Vagina (tissue), 2 donors: ENCODE measurements at regions not wholly inside any gene's neighbourhood (a gene's known extent, or its start where the extent isn't known, plus 50 kb on each side); places are given as distances from the start of the nearest gene placed in this dataset.
"Not testable (repeated sequence)": the region's sequence is repeated elsewhere in the genome, so short reads cannot be mapped to it uniquely, and the experiment has no call there.

Experiments used
- DNase-seq, 2 donors: peaks; one replicate each; pipeline ENCODE4 v3.0.0-alpha.2; 2017; ENCODE audit errors: extremely low spot score in 2 of 2
- H3K27ac ChIP-seq: fragments of 200-600 bp; sonication (generic); one replicate; pipeline ENCODE4 v1.5.1; 2019
- H3K27me3 ChIP-seq: fragments of 200-600 bp; sonication (generic); one replicate; pipeline ENCODE4 v1.5.1; 2019
- H3K36me3 ChIP-seq, 2 donors: fragments of 200-600 bp; sonication (generic); one replicate each; pipeline ENCODE4 v1.5.1; 2017 to 2019
- H3K4me1 ChIP-seq: fragments of 200-600 bp; sonication (generic); one replicate; pipeline ENCODE4 v1.5.1; 2019
- H3K4me3 ChIP-seq, 2 donors: fragments of 200-600 bp; sonication (generic); 1 replicate in 1 of 2; 2 replicates in 1 of 2; pipeline ENCODE4 v1.5.1; 2016 to 2019
- H3K9me3 ChIP-seq: fragments of 200-600 bp; sonication (generic); one replicate; pipeline ENCODE4 v1.5.1; 2019
- CTCF ChIP-seq, 3 experiments: fragments of 450-650 bp in 2 of 3; fragments of 200-600 bp in 1 of 3; sonication (generic) in 1 of 3; IDR thresholded peaks; one replicate each; pipeline ENCODE4 v1.5.1; 2017 to 2019; ENCODE audit warnings: antibody characterized with exemption in 3 of 3, mild to moderate bottlenecking in 2 of 3, moderate library complexity in 2 of 3
- POLR2A ChIP-seq, 2 donors: fragments of 450-650 bp; IDR thresholded peaks; one replicate each; pipeline ENCODE4 v1.6.1; 2017; ENCODE audit warnings: antibody characterized with exemption in 2 of 2, mild to moderate bottlenecking in 2 of 2, moderate library complexity in 2 of 2
- POLR2AphosphoS5 ChIP-seq, 2 donors: sonication (generic); formaldehyde crosslinking; IDR thresholded peaks; one replicate each; pipeline ENCODE4 v1.9.0; 2017; ENCODE audit warnings: antibody characterized with exemption in 2 of 2, mild to moderate bottlenecking in 2 of 2, low read depth in 1 of 2; ENCODE audit not compliant: insufficient read depth in 1 of 2
- intact Hi-C: fragments of 100-400 bp; cut with DNase I; formaldehyde crosslinking; loops from one replicate; pipeline ENCODE4 v1.15.1; 2023

- DNase-seq = no peak
- no peaks in the 10 kb centered on the region for H3K27me3 ChIP-seq
- no peak for TF ChIP-seq POLR2A (IDR thresholded peaks at IDR 0.05)
- no peak for TF ChIP-seq CTCF (IDR thresholded peaks at IDR 0.05)
- no peak for TF ChIP-seq POLR2AphosphoS5 (IDR thresholded peaks at IDR 0.05; ENCODE audit: insufficient read depth in 1 of 2, low read depth in 1 of 2)
- H3K4me3 ChIP-seq = no peak overlapping the region
- no peaks in the 10 kb centered on the region for H3K4me1 ChIP-seq
- H3K27ac ChIP-seq = no peak overlapping the region
- intact Hi-C loops = no loop called here
- no peaks in the 10 kb centered on the region for H3K36me3 ChIP-seq
- no peaks in the 10 kb centered on the region for H3K9me3 ChIP-seq
These were observed 96.6 kb downstream of the NKX2-1 start for GRCh38 chr14:36423430-36423829.

- DNase-seq = no peak
- Histone ChIP-seq H3K27ac (no peak overlapping the region), H3K27me3 (no peaks in the 10 kb centered on the region), H3K4me3 (no peak overlapping the region), H3K4me1 (no peaks in the 10 kb centered on the region), H3K9me3 (no peaks in the 10 kb centered on the region), H3K36me3 (no peaks in the 10 kb centered on the region)
- TF ChIP-seq POLR2AphosphoS5 (IDR thresholded peaks at IDR 0.05; ENCODE audit: insufficient read depth in 1 of 2, low read depth in 1 of 2) = no peak
- no peak for TF ChIP-seq CTCF (IDR thresholded peaks at IDR 0.05)
- no peak for TF ChIP-seq POLR2A (IDR thresholded peaks at IDR 0.05)
- intact Hi-C loops = no loop called here
These were observed 99.8 kb upstream of the MBIP start for GRCh38 chr14:36420149-36420687.

GRCh38 chr14:36418937-36419336 is 98.5 kb upstream of the MBIP start:
- TF ChIP-seq POLR2AphosphoS5 (IDR thresholded peaks at IDR 0.05; ENCODE audit: insufficient read depth in 1 of 2, low read depth in 1 of 2) (no peak), CTCF (IDR thresholded peaks at IDR 0.05) (no peak), POLR2A (IDR thresholded peaks at IDR 0.05) (no peak)
- intact Hi-C loops = no loop called here
- no peak overlapping the region for H3K4me3 ChIP-seq
- no peak overlapping the region for H3K27ac ChIP-seq
- no peaks in the 10 kb centered on the region for H3K9me3 ChIP-seq
- no peaks in the 10 kb centered on the region for H3K36me3 ChIP-seq
- no peaks in the 10 kb centered on the region for H3K27me3 ChIP-seq
- no peak for DNase-seq
- no peaks in the 10 kb centered on the region for H3K4me1 ChIP-seq

GRCh38 chr14:36411951-36412350 is 91.5 kb upstream of the MBIP start:
- DNase-seq, H3K4me3 ChIP-seq, H3K4me1 ChIP-seq, H3K9me3 ChIP-seq, H3K36me3 ChIP-seq, intact Hi-C loops, H3K27me3 ChIP-seq, H3K27ac ChIP-seq: not testable (repeated sequence)

- Histone ChIP-seq H3K4me3 (no peak overlapping the region), H3K4me1 (no peaks in the 10 kb centered on the region), H3K9me3 (no peaks in the 10 kb centered on the region), H3K27me3 (no peaks in the 10 kb centered on the region), H3K27ac (no peak overlapping the region), H3K36me3 (no peaks in the 10 kb centered on the region)
- intact Hi-C loops = no loop called here
- no peak for DNase-seq
- TF ChIP-seq POLR2AphosphoS5 (IDR thresholded peaks at IDR 0.05; ENCODE audit: insufficient read depth in 1 of 2, low read depth in 1 of 2) (no peak), POLR2A (IDR thresholded peaks at IDR 0.05) (no peak), CTCF (IDR thresholded peaks at IDR 0.05) (no peak)
These were observed 88.0 kb upstream of the MBIP start for GRCh38 chr14:36408388-36408787.
